ENCODE measurements at regions not wholly inside any gene's neighbourhood (a gene's known extent, or its start where the extent isn't known, plus 50 kb on each side); places are given as distances from the start of the nearest gene placed in this dataset.

- TF ChIP-seq EZH2 (IDR thresholded peaks at IDR 0.05) (no peak), POLR2AphosphoS5 (IDR thresholded peaks at IDR 0.05; ENCODE audit: borderline replicate concordance, low read depth, low read length) (no peak)
Observed at GRCh38 chr1:90349510-90349909, 354.6 kb downstream of the ZNF326 start.
